Hematopoietic multipotent progenitor cell treated with erythropoietin and hydrocortisone succinate and interleukin-3 and kit ligand, for 17 days (in vitro differentiated cells): ENCODE measurements at regions not wholly inside any gene's neighbourhood (a gene's known extent, or its start where the extent isn't known, plus 50 kb on each side); places are given as distances from the start of the nearest gene placed in this dataset.

ENCODE experiments used
- DNase-seq: peaks from one replicate; pipeline ENCODE4 v3.0.0-alpha.2; 2015; ENCODE audit warnings: low spot score

- DNase-seq, result no peak
These were observed 240.1 kb upstream of the PPP1R2C start for GRCh38 chrX:43018031-43018430.

DNA sequence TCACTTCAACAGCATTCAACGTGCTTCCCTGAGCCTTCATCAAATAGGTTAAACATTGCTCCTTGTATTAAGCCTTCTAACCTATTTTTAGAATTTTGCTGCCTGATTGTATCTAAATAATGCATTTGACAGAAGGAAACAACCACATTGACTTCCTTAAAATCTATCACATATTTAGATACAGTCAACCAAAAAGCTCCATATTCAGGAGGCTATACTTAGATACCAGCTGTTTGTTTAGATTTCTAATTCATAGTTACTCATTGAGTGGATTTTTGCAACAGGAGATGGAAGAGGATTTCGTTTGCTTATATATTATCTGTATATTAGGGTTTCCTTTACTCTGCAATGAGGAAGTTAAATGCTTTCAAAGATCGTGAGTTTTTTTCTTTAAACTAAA, 241.1 kb upstream of the PPP1R2C start:
- DNase-seq, result no peak

- DNase-seq, result no peak
These were observed 247.9 kb upstream of the PPP1R2C start for GRCh38 chrX:43025806-43026315.

DNA sequence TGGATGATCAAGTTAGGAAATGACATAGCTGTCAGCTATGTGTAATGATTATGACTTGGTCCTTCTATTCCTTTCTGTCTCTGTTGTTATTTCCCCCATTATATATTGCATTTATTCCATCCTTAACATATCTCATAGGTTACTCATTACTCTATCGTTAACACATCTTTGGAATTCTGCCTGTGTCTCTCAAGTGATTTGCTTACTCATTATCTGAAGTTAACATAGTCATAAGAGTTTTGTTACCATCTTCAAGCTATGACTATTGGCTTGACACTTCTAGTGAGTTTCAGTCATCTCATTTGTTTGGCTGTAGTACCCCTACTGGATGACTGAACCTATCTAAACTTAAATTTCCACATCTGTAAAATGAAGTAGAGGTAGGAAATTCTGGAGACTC, 286.1 kb upstream of the PPP1R2C start:
- DNase-seq, result no peak

GRCh38 chrX:43065978-43066377, 288.0 kb upstream of the PPP1R2C start:
- no peak for DNase-seq

DNA sequence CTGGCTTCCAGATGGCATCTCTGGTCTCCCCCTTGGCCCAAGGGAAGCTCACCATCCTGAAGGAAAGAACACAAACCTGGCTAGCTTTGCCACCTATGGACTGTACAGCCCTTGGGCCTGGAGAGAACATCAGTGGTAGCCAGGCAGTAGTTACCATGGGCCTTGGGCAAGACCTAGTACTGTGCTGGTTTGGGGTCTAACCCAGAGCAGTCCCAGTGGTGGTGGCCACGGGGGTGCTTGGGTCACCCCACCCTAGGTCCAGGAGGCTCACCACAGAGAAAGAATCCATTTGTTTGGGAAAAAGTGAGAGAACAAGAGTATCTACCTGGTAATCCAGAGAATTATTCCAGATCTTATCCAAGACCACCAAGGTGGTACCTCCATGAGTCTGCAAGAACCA, 290.7 kb upstream of the PPP1R2C start:
- no peak for DNase-seq

GRCh38 chrX:43083016-43083415, 305.1 kb upstream of the PPP1R2C start:
- DNase-seq, result no peak

GRCh38 chrX:43087830-43088229, 309.9 kb upstream of the PPP1R2C start:
- no peak for DNase-seq

DNA sequence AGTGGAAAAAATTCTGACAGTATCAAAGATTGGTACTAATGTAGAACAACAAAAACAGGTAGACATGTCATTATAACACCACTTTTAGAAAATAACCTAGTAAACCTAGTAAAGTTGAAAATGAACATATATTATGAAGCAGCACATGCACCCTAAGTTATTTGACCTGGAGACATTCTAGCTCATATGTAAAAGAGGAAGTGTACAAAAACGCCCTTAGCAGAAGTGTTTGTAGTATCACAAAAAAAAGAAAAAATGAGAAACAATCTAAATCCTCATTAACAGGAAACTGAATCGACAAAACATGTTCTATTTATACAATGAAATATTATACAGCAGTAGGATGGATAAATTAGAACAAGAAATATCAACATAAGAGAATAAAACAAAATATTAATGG, 318.9 kb upstream of the PPP1R2C start:
- no peak for DNase-seq

- no peak for DNase-seq
These were observed 328.0 kb upstream of the PPP1R2C start for GRCh38 chrX:43106009-43106408.

DNA sequence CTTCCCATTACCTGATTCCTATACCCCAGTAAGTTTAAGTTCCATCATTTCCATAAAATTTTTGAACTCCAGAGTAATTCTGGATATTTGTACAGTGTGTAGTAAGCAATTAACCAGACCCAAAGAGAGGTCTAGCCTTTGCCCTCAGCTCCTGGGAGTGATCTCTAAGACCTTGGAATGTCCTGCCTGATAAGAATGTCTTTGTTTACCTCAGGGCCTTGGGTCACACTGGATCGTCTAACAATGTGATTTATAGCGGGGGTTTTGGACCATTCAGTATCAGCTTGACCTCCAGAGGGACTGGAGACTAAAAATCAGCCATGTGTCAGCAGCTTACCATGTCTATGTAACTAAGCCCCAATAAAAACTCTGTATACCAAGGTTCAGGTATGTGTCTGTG, 330.9 kb upstream of the PPP1R2C start:
- no peak for DNase-seq

GRCh38 chrX:43121637-43122036, 343.7 kb upstream of the PPP1R2C start:
- DNase-seq, result no peak

DNA sequence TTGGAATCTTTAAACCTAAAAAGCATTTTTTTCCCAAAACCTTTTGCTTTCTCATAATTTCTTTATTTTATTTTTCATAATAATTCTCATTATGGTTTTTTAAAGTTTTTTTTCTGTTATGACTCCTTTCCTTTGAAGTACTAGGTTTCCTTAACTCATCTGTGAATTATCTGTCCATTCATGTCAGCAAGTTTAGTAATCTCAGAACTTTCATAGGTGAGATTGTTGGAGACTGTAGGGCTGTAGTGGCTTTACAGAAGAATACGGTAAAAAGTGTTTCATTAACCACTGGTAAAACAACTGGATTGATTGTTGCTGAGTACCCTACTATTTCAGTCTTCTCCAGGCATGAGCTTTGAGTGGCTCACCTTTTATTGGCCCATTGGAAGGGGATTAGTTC, 361.7 kb upstream of the PPP1R2C start:
- no peak for DNase-seq

- no peak for DNase-seq
These were observed 362.6 kb upstream of the PPP1R2C start for GRCh38 chrX:43140582-43140981.

DNA sequence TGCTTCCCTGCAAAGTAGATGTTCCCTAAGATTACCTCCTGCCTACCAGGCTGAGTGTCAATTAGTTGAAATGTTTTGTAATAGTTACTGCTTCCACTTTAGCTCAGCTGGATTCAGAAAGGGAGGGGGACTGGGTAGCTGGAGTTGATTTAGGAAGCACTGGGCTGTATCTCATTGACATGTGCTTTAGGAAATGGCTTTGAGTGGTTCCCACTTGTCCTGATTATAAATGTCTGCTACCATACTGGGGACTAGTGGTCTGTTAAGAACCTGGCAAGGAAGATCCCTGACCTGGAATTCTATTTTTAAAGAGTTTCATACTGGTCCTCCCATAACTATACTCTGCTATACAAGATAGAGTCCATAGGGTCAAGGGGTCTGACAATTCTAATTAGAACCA, 363.9 kb upstream of the PPP1R2C start:
- DNase-seq, result no peak

DNA sequence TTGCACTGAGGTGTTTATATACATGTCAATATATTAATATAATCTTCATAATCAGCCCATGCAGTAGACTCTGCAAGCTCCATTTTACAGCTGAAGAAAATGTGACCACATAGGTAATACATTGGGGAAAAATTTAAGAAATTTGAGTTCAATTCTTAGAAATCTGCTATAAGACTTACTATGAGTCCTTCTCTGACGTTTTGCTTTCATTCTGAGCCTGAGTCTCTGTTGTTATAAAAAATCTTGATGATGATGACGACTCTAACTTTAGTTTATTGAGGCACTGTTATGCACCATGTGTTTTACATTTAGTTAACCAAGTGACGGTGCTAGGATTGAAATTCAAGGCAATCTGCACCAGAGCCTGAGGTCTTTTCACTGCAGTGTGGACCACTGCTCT, 370.3 kb upstream of the PPP1R2C start:
- no peak for DNase-seq

GRCh38 chrX:43165343-43165920, 387.5 kb upstream of the PPP1R2C start:
- DNase-seq, result no peak

- DNase-seq, result no peak
These were observed 388.9 kb upstream of the PPP1R2C start for GRCh38 chrX:43166874-43167273.

DNA sequence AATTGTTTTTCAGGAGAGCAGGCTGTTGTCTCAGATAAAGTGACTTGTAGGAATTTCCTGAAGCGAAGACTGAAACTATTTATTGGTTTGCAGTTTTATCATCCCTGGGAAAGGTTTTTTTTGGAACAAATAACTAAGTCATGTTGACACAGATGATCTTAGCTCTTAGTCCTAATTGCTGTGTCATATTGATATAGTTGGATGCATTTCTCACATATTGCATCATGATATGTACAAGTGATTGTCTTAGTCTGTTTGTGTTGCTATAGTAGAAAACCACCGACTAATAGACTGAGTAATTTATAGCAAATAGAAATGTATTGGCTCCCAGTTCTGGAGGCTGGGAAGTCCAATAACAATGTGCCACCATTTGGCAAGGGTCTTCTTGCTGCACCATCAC, 397.5 kb upstream of the PPP1R2C start:
- DNase-seq, result no peak

DNA sequence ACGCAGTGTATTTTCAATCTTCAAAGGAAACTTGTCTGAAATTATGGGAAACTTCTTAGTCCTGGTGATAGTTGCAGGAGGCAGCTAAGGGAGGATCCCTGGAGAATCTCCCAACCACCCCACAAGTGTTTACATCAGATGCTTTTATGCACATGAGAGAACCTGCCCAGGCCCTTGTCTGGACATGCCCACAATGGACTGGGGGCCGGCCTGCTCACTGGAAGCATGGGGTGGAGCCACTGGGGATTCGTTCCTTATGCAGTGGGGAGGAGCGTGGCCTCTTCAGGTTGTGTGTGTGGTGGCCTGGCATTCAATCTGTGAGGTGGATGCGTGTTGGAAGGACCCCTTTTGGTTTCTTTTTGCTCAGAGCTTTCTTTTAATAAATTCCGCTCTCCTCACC, 398.7 kb upstream of the PPP1R2C start:
- DNase-seq, result no peak

GRCh38 chrX:43188296-43188695, 410.3 kb upstream of the PPP1R2C start:
- no peak for DNase-seq

DNA sequence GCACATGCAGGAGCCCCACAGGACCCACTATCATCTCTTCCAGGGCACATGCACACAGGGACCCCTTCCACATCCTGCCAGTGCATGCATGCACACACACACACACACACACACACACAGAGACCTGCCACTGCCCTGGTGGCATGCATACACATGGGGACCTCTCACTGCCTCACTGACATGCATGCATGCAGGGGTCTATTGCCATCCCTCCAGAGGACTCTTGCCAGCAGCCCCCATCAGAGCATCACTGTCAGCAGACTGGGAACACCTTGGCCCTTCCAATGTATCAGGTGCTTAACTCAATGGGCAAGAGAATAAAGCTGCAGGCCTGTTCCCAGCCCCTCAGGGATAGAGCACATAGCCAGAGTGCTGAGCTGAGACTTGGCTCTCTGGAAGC, 433.6 kb upstream of the PPP1R2C start:
- no peak for DNase-seq

DNA sequence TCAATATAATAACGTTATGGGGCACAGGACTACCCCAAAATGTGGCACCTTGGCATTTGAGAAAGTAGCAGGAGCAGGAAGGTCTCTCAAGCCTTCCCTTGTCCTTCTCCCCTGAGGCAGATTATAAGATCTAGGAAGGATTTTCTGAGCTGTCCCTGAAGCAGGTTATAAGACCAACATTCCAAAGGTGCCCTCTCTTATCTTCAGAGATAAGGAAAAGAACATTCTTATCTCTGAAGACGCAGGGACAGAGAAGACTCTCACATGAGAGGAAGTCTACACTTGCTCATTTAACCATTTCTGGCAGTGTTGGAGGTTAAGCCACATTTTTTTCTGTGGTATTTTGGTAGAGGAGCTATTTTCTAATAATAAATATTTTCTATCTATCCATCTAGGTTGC, 437.9 kb upstream of the MAOA start:
- no peak for DNase-seq

GRCh38 chrX:43224496-43224895, 431.6 kb upstream of the MAOA start:
- DNase-seq, result no peak
